Erythroblast (primary cell): ENCODE measurements at regions not wholly inside any gene's neighbourhood (a gene's known extent, or its start where the extent isn't known, plus 50 kb on each side); places are given as distances from the start of the nearest gene placed in this dataset.

Experiments used
- DNase-seq, 2 experiments: peaks; one replicate each; lab custom pipeline; 2025; lab: John Stamatoyannopoulos, UW
- GATA1 ChIP-seq: IDR thresholded peaks from 2 replicates; pipeline ENCODE4 v1.6.1; 2011; ENCODE audit warnings: low read depth, mild to moderate bottlenecking, control low read depth, low read length, moderate library complexity
- POLR2A ChIP-seq: IDR thresholded peaks from 2 replicates; pipeline ENCODE4 v1.6.1; 2011; ENCODE audit warnings: mild to moderate bottlenecking, low read length

GRCh38 chr15:56868170-56868569 lies 50.3 kb upstream of the TCF12 start:
- DNase-seq, result no peak
- no peak for TF ChIP-seq GATA1
- no peak for TF ChIP-seq POLR2A

- TF ChIP-seq GATA1, result no peak
- TF ChIP-seq POLR2A, result no peak
- no peak for DNase-seq
Observed at GRCh38 chr15:56866803-56867202, 51.6 kb upstream of the TCF12 start.

- no peak for DNase-seq
- TF ChIP-seq POLR2A, result no peak
- no peak for TF ChIP-seq GATA1
Observed at GRCh38 chr15:56857828-56858227, 60.6 kb upstream of the TCF12 start.

GRCh38 chr15:56856934-56857333 lies 61.5 kb upstream of the TCF12 start:
- no peak for DNase-seq
- TF ChIP-seq POLR2A, result no peak
- TF ChIP-seq GATA1, result no peak

GRCh38 chr15:56844892-56845291 lies 73.6 kb upstream of the TCF12 start:
- no peak for TF ChIP-seq POLR2A
- TF ChIP-seq GATA1, result no peak

GRCh38 chr15:56844471-56844870 lies 74.0 kb upstream of the TCF12 start:
- TF ChIP-seq GATA1 (no peak), POLR2A (no peak)

More at GRCh38 chr15:56844892-56845291, 73.6 kb upstream of the TCF12 start:
- no peak for DNase-seq

GRCh38 chr15:56839641-56840040 lies 78.8 kb upstream of the TCF12 start:
- TF ChIP-seq GATA1, result no peak
- TF ChIP-seq POLR2A, result no peak
- no peak for DNase-seq

More at GRCh38 chr15:56844471-56844870, 74.0 kb upstream of the TCF12 start:
- DNase-seq, result no peak

- no peak for TF ChIP-seq POLR2A
- TF ChIP-seq GATA1, result no peak
Observed at GRCh38 chr15:56839099-56839498, 79.3 kb upstream of the TCF12 start.

GRCh38 chr15:56838085-56838484 lies 80.4 kb upstream of the TCF12 start:
- no peak for TF ChIP-seq GATA1
- TF ChIP-seq POLR2A, result no peak
- no peak for DNase-seq

More at GRCh38 chr15:56839099-56839498, 79.3 kb upstream of the TCF12 start:
- no peak for DNase-seq

- DNase-seq, result no peak
Observed at GRCh38 chr15:56837273-56837672, 81.2 kb upstream of the TCF12 start.

GRCh38 chr15:56835718-56836171 lies 82.7 kb upstream of the TCF12 start:
- no peak for DNase-seq
- no peak for TF ChIP-seq GATA1
- no peak for TF ChIP-seq POLR2A

More at GRCh38 chr15:56837273-56837672, 81.2 kb upstream of the TCF12 start:
- TF ChIP-seq GATA1 (no peak), POLR2A (no peak)

GRCh38 chr15:56832125-56832524 lies 86.3 kb upstream of the TCF12 start:
- DNase-seq, result no peak
- TF ChIP-seq POLR2A (no peak), GATA1 (no peak)

GRCh38 chr15:56831467-56832005 lies 86.9 kb upstream of the TCF12 start:
- no peak for TF ChIP-seq GATA1
- no peak for TF ChIP-seq POLR2A
- no peak for DNase-seq

- TF ChIP-seq GATA1 (no peak), POLR2A (no peak)
- DNase-seq, result no peak
Observed at GRCh38 chr15:56824175-56824574, 90.9 kb upstream of the ZNF280D start.
